Gastroesophageal sphincter (tissue), 4 donors: ENCODE measurements at regions not wholly inside any gene's neighbourhood (a gene's known extent, or its start where the extent isn't known, plus 50 kb on each side); places are given as distances from the start of the nearest gene placed in this dataset.
A peak's percentile ranks its signal among the peaks of the same experiment; 100 is the strongest.

ENCODE experiments used
- ATAC-seq: fragments of 150-250 bp; one replicate; pipeline ENCODE4 v1.9.1; 2016; ENCODE audit warnings: mild to moderate bottlenecking, moderate library complexity
- H3K27ac ChIP-seq, 4 donors: fragments of 200-600 bp; sonication (generic) in 3 of 4; 1 replicate in 3 of 4; 2 replicates in 1 of 4; pipeline ENCODE4 v1.5.1; 2016 to 2019
- H3K27me3 ChIP-seq: fragments of 200-600 bp; sonication (generic); one replicate; pipeline ENCODE4 v1.5.1; 2019
- H3K36me3 ChIP-seq, 2 donors: fragments of 200-600 bp; sonication (generic); one replicate each; pipeline ENCODE4 v1.5.1; 2019; ENCODE audit warnings: control low read depth in 1 of 2
- H3K4me1 ChIP-seq, 3 donors: fragments of 200-600 bp; sonication (generic); 1 replicate in 2 of 3; 2 replicates in 1 of 3; pipeline ENCODE4 v1.5.1; 2016 to 2019; ENCODE audit warnings: control low read depth in 2 of 3
- H3K4me3 ChIP-seq, 2 donors: fragments of 200-600 bp; sonication (generic); one replicate each; pipeline ENCODE4 v1.5.1; 2019; ENCODE audit warnings: mild to moderate bottlenecking in 1 of 2, moderate library complexity in 1 of 2
- H3K9me3 ChIP-seq, 3 donors: fragments of 200-600 bp; sonication (generic); one replicate each; pipeline ENCODE4 v1.5.1; 2017 to 2019; ENCODE audit warnings: control low read depth in 2 of 3
- EP300 ChIP-seq: sonication (generic); formaldehyde crosslinking; IDR thresholded peaks from one replicate; pipeline ENCODE4 v1.6.1; 2017; ENCODE audit warnings: antibody characterized with exemption, mild to moderate bottlenecking
- POLR2A ChIP-seq, 2 donors: fragments of 450-650 bp; IDR thresholded peaks; one replicate each; pipeline ENCODE4 v1.6.1; 2017; ENCODE audit warnings: antibody characterized with exemption in 2 of 2, mild to moderate bottlenecking in 2 of 2, moderate library complexity in 1 of 2
- POLR2AphosphoS5 ChIP-seq: sonication (generic); formaldehyde crosslinking; IDR thresholded peaks from one replicate; pipeline ENCODE4 v1.6.1; 2017; ENCODE audit warnings: antibody characterized with exemption
- WGBS, 2 donors: methylation state at CpG; one replicate each; pipeline ENCODE4 v1.1.5; 2018; ENCODE audit warnings: low coverage in 1 of 2; 5-methylcytosine and 5-hydroxymethylcytosine counted together
- TF ChIP-seq, protein P1 (sequence below), 4 experiments: fragments of 200-600 bp in 2 of 4; fragments of 450-650 bp in 2 of 4; sonication (generic) in 1 of 4; IDR thresholded peaks; one replicate each; pipeline ENCODE4 v1.5.1; 2017 to 2019; ENCODE audit warnings: antibody characterized with exemption in 4 of 4, mild to moderate bottlenecking in 2 of 4, moderate library complexity in 2 of 4

DNA sequence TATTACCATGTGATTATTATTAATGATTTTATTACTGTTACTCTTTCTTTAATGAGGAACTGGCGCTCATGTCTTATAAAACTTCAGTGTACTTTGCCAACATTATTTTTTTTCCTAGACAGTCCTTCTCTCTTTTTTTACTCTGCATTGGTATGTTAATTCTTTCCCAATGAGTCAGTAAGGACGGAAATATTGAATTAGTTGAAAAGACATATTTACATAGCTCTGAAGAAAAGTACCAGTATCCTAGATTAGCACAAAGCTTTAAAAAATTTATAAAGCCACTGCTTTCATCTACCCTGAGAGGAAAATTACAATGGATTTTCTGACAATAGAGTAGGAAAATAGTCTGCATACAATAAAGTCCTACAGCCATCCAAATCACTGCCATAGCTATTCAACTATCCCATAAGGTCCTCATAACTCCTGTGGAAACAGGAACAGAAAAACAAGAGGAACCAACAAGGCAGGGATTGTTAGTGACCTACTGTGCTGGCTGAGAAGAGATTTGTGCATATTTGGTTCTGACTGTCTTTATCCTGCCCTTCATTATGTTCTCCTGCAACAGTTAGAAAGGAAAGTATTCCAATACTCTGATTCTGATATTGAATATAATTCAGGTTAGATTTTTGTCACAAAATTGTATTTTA is 314.4 kb downstream of the AASDHPPT start:
- no peak for ATAC-seq
- H3K4me1 ChIP-seq, result no peaks in the 10 kb centered on the region
- no peak for TF ChIP-seq POLR2AphosphoS5
- TF ChIP-seq POLR2A (IDR thresholded peaks at IDR 0.05), result no peak
- TF ChIP-seq EP300, result no peak
- TF ChIP-seq, protein P1, sequence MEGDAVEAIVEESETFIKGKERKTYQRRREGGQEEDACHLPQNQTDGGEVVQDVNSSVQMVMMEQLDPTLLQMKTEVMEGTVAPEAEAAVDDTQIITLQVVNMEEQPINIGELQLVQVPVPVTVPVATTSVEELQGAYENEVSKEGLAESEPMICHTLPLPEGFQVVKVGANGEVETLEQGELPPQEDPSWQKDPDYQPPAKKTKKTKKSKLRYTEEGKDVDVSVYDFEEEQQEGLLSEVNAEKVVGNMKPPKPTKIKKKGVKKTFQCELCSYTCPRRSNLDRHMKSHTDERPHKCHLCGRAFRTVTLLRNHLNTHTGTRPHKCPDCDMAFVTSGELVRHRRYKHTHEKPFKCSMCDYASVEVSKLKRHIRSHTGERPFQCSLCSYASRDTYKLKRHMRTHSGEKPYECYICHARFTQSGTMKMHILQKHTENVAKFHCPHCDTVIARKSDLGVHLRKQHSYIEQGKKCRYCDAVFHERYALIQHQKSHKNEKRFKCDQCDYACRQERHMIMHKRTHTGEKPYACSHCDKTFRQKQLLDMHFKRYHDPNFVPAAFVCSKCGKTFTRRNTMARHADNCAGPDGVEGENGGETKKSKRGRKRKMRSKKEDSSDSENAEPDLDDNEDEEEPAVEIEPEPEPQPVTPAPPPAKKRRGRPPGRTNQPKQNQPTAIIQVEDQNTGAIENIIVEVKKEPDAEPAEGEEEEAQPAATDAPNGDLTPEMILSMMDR (IDR thresholded peaks at IDR 0.05), result no peak

DNA sequence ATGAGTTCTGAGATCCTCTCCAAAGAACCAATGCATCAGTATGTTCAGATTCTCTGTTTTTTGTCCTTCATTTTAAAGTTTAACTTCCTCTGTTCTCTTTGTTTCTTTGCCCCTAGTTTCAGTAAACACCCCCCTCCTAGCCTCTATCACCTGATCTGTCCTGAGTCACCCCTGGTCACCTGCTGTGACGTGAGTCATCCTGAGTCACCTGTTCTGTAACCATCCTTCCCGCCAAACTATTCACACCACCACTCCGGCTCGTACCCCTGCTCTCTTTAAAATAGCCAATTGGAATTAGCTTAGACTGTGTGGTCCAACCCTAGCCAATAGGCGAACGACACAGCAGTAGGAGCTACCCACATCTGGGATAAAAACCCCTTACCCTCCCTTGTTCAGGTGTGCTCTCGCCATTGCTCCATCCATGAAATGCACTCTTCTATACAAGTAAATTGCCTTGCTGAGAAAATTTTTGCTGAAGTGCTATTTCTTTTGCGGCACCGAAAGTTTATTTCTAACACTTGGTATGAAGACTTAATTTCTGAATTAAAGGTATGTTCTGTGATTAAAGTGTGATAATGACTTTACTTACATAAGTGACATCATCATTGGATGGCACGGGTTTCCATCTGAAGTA is 318.4 kb downstream of the AASDHPPT start:
- no peak overlapping the region for H3K27ac ChIP-seq
- 95 to 97% methylated on average over 10 of the region's 10 CpGs for WGBS, 2 donors
- H3K4me3 ChIP-seq, result no peak overlapping the region
- no peaks in the 10 kb centered on the region for H3K36me3 ChIP-seq
- ATAC-seq, result no peak
- peaks cover 0 to 20% (median 0%) of the 10 kb centered on the region in 3 donors for H3K4me1 ChIP-seq
- TF ChIP-seq, protein P1 (IDR thresholded peaks at IDR 0.05), result no peak
- TF ChIP-seq POLR2AphosphoS5, result no peak
- no peak for TF ChIP-seq EP300
- TF ChIP-seq POLR2A (IDR thresholded peaks at IDR 0.05), result no peak
- no peaks in the 10 kb centered on the region for H3K9me3 ChIP-seq
- H3K27me3 ChIP-seq, result no peaks in the 10 kb centered on the region

More for the DNA sequence above, 314.4 kb downstream of the AASDHPPT start:
- Histone ChIP-seq H3K36me3 (no peaks in the 10 kb centered on the region), H3K4me3 (no peak overlapping the region), H3K9me3 (no peaks in the 10 kb centered on the region), H3K27ac (no peak overlapping the region), H3K27me3 (no peaks in the 10 kb centered on the region)
- WGBS, 2 donors, result 6 to 14% methylated on average over 2 of the region's 2 CpGs

DNA sequence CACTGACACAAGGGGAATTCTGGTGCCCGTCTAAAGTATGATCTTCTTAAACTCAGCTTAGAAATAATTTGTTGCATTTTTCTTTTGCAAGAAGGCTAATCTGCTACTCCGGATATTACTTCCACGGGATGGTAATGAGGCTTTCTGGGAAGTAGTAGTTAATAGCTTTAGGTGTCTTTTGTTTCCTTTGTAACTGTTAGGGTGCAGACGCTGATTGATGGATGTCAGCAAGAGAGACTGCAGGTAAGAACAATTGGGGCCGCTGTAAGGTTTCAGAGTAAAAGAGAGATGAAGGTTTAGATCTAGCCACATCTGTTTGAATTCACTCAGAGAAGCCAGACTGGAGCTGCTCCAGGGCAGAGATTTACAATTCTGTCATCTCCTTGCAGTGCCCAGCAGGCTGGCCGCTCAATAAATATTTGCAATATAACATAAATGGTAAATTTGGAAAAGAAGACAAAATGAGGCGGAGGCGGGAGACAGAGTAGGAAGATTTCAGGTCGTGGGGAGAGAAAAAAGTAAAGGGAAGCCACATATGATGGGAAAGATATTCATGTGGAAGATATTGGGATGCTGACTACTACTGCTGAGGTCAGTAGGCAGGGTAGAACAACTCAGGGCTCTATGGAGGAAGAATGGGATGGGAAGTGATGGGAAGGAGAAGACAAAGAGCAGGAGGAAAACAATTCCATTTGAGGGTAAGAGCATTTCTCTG is 320.5 kb downstream of the AASDHPPT start:
- ATAC-seq, result no peak
- Histone ChIP-seq H3K4me3 (no peak overlapping the region), H3K4me1 (peaks cover 0 to 20% (median 0%) of the 10 kb centered on the region in 3 donors), H3K27me3 (no peaks in the 10 kb centered on the region), H3K9me3 (no peaks in the 10 kb centered on the region), H3K27ac (peak overlapping the region in 1 of 4 donors; percentile 19), H3K36me3 (no peaks in the 10 kb centered on the region)
- TF ChIP-seq, protein P1 (IDR thresholded peaks at IDR 0.05), result no peak
- TF ChIP-seq POLR2AphosphoS5 (no peak), POLR2A (IDR thresholded peaks at IDR 0.05) (no peak), EP300 (no peak)
- WGBS, 2 donors, result 26 to 41% methylated on average over 6 to 9 of the region's 9 CpGs

GRCh38 chr11:106398502-106399075 is 321.1 kb downstream of the AASDHPPT start:
- peak overlapping the region in 1 of 4 donors; percentile 19 for H3K27ac ChIP-seq

More at GRCh38 chr11:106398502-106399075, 321.1 kb downstream of the AASDHPPT start:
- Histone ChIP-seq H3K4me1 (peaks cover 0 to 20% (median 0%) of the 10 kb centered on the region in 3 donors), H3K4me3 (no peak overlapping the region), H3K9me3 (no peaks in the 10 kb centered on the region), H3K27me3 (no peaks in the 10 kb centered on the region), H3K36me3 (no peaks in the 10 kb centered on the region)
- 18 to 19% methylated on average over 3 to 5 of the region's 5 CpGs for WGBS, 2 donors
- TF ChIP-seq POLR2AphosphoS5 (no peak), POLR2A (IDR thresholded peaks at IDR 0.05) (no peak), EP300 (no peak)
- TF ChIP-seq, protein P1 (IDR thresholded peaks at IDR 0.05), result no peak
- ATAC-seq, result no peak
